HCT116 (cell line): ENCODE measurements at regions not wholly inside any gene's neighbourhood (a gene's known extent, or its start where the extent isn't known, plus 50 kb on each side); places are given as distances from the start of the nearest gene placed in this dataset.

ENCODE experiments used
- EGR1 ChIP-seq: IDR thresholded peaks from 2 replicates; pipeline ENCODE4 v1.6.1; 2012; ENCODE audit warnings: low read depth
- ELF1 ChIP-seq: IDR thresholded peaks from 2 replicates; pipeline ENCODE4 v1.6.1; 2012; ENCODE audit warnings: low read depth, borderline replicate concordance
- EZH2 ChIP-seq: fragments of 200-600 bp; sonication (generic); IDR thresholded peaks from 2 replicates; pipeline ENCODE4 v1.6.1; 2017; ENCODE audit warnings: antibody characterized with exemption, mixed run types
- FOSL1 ChIP-seq: IDR thresholded peaks from 2 replicates; pipeline ENCODE4 v1.6.1; 2012; ENCODE audit warnings: low read depth
- POLR2A ChIP-seq: IDR thresholded peaks from 2 replicates; pipeline ENCODE4 v1.7.0; 2011; ENCODE audit warnings: borderline replicate concordance; ENCODE audit not compliant: insufficient read depth, insufficient read length; ENCODE audit errors: extremely low read depth
- POLR2AphosphoS5 ChIP-seq: IDR thresholded peaks from 2 replicates; pipeline ENCODE4 v1.6.1; 2011; ENCODE audit warnings: mild to moderate bottlenecking, low read depth, low read length, moderate library complexity
- RAD21 ChIP-seq: IDR thresholded peaks from 2 replicates; pipeline ENCODE4 v1.6.1; 2012; ENCODE audit warnings: low read depth, mild to moderate bottlenecking
- TCF7L2 ChIP-seq: IDR thresholded peaks from 2 replicates; pipeline ENCODE4 v1.7.0; 2011; ENCODE audit warnings: borderline replicate concordance, inconsistent platforms; ENCODE audit not compliant: insufficient read depth, insufficient read length; ENCODE audit errors: extremely low read depth
- ZNF274 ChIP-seq: fragments of 200-500 bp; sonication (Bioruptor generic); IDR thresholded peaks from 2 replicates; pipeline ENCODE4 v1.6.1; 2014; ENCODE audit warnings: mild to moderate bottlenecking, low read depth, low read length, inconsistent platforms
- TF ChIP-seq, protein P1 (sequence below), 3 experiments: fragments of 200-600 bp in 1 of 3; sonication (generic) in 1 of 3; IDR thresholded peaks in 2 of 3; conservative IDR thresholded peaks in 1 of 3; 2 replicates each; pipeline ENCODE4 v1.5.1; 2012 to 2017; ENCODE audit warnings: low read depth in 2 of 3, low read length in 2 of 3, antibody characterized with exemption in 1 of 3, borderline replicate concordance in 1 of 3, control low read depth in 1 of 3, mild to moderate bottlenecking in 1 of 3, mixed read lengths in 1 of 3, mixed run types in 1 of 3, moderate library complexity in 1 of 3; ENCODE audit not compliant: insufficient read depth in 1 of 3
- TF ChIP-seq, protein P2 (sequence below): IDR thresholded peaks from 2 replicates; pipeline ENCODE4 v1.6.1; 2012
- TF ChIP-seq, protein P3 (sequence below): IDR thresholded peaks from 2 replicates; pipeline ENCODE4 v1.6.1; 2012; ENCODE audit warnings: low read depth
- TF ChIP-seq, protein P4 (sequence below): IDR thresholded peaks from 2 replicates; pipeline ENCODE4 v1.6.1; 2012

DNA sequence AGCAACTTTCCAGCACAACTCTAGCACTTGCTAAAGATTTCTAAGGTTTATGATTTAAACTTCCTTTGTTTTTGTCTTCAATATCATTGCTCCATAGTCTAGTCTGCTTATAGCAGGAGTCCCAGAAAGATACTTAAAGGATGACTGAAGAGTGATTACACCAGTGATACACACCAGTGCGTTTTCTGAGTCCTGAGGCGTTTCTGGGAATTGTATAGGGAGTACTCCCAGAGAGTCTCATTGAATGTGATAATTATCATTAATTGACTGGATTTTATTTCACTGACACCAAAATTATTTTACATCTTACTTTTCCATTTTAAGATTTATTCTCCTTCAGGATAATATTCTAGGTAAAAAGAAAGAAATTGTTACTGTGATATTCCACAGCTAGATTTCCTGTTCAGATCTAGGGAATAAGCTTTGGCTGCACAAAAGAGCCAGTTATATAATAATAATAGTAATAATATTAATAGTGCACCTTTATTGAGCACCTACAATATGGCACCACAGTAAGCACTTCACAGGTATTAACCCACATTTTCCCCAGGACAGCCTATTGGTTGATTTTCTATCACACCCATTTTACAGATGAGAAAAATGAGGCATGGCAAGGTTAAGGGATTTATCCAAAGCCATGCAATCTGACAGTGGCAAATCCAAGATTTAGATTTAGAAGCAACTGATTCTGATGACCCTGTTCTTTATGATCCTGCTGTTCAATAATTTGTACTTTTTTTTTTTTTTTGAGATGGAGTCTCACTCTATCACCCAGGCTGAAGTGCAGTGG is 62.6 kb downstream of the IRX5 start:
- TF ChIP-seq EZH2 (no peak), POLR2AphosphoS5 (no peak), ELF1 (no peak), RAD21 (no peak), EGR1 (no peak), POLR2A (no peak), ZNF274 (no peak), TCF7L2 (no peak), FOSL1 (no peak)
- TF ChIP-seq, protein P1, sequence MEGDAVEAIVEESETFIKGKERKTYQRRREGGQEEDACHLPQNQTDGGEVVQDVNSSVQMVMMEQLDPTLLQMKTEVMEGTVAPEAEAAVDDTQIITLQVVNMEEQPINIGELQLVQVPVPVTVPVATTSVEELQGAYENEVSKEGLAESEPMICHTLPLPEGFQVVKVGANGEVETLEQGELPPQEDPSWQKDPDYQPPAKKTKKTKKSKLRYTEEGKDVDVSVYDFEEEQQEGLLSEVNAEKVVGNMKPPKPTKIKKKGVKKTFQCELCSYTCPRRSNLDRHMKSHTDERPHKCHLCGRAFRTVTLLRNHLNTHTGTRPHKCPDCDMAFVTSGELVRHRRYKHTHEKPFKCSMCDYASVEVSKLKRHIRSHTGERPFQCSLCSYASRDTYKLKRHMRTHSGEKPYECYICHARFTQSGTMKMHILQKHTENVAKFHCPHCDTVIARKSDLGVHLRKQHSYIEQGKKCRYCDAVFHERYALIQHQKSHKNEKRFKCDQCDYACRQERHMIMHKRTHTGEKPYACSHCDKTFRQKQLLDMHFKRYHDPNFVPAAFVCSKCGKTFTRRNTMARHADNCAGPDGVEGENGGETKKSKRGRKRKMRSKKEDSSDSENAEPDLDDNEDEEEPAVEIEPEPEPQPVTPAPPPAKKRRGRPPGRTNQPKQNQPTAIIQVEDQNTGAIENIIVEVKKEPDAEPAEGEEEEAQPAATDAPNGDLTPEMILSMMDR (IDR thresholded peaks at IDR 0.05 in 2 of 3, conservative IDR thresholded peaks at IDR 0.05 in 1 of 3; ENCODE audit: borderline replicate concordance in 1 of 3, insufficient read depth in 1 of 3, low read depth in 2 of 3, low read length in 2 of 3), result no peak
- TF ChIP-seq, protein P2, sequence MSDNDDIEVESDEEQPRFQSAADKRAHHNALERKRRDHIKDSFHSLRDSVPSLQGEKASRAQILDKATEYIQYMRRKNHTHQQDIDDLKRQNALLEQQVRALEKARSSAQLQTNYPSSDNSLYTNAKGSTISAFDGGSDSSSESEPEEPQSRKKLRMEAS, result no peak
- TF ChIP-seq, protein P3, sequence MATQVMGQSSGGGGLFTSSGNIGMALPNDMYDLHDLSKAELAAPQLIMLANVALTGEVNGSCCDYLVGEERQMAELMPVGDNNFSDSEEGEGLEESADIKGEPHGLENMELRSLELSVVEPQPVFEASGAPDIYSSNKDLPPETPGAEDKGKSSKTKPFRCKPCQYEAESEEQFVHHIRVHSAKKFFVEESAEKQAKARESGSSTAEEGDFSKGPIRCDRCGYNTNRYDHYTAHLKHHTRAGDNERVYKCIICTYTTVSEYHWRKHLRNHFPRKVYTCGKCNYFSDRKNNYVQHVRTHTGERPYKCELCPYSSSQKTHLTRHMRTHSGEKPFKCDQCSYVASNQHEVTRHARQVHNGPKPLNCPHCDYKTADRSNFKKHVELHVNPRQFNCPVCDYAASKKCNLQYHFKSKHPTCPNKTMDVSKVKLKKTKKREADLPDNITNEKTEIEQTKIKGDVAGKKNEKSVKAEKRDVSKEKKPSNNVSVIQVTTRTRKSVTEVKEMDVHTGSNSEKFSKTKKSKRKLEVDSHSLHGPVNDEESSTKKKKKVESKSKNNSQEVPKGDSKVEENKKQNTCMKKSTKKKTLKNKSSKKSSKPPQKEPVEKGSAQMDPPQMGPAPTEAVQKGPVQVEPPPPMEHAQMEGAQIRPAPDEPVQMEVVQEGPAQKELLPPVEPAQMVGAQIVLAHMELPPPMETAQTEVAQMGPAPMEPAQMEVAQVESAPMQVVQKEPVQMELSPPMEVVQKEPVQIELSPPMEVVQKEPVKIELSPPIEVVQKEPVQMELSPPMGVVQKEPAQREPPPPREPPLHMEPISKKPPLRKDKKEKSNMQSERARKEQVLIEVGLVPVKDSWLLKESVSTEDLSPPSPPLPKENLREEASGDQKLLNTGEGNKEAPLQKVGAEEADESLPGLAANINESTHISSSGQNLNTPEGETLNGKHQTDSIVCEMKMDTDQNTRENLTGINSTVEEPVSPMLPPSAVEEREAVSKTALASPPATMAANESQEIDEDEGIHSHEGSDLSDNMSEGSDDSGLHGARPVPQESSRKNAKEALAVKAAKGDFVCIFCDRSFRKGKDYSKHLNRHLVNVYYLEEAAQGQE, result no peak
- TF ChIP-seq, protein P4, sequence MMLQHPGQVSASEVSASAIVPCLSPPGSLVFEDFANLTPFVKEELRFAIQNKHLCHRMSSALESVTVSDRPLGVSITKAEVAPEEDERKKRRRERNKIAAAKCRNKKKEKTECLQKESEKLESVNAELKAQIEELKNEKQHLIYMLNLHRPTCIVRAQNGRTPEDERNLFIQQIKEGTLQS, result no peak
